ENCODE measurements at regions not wholly inside any gene's neighbourhood (a gene's known extent, or its start where the extent isn't known, plus 50 kb on each side); places are given as distances from the start of the nearest gene placed in this dataset.

DNA sequence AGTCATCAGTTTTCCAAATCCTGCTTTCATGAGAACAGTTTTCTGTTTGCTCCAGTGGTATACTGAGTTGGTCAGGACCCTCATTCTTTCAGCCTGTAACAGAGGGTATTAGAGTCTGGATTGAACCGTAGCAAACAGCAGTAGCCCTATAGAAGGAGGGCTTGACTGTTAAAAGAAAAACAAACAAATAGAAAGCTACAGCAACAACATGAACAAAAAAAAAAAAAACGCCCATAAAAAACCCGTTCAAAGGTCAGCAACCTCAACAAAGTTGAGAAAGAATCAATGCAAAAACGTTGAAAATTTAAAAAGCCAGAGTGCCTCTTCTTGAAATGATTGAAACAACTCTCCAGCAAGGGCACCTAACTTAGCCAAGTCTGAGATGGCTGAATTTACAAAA lies 64.7 kb upstream of the UGT2B10 start:
- TF ChIP-seq, protein P1, sequence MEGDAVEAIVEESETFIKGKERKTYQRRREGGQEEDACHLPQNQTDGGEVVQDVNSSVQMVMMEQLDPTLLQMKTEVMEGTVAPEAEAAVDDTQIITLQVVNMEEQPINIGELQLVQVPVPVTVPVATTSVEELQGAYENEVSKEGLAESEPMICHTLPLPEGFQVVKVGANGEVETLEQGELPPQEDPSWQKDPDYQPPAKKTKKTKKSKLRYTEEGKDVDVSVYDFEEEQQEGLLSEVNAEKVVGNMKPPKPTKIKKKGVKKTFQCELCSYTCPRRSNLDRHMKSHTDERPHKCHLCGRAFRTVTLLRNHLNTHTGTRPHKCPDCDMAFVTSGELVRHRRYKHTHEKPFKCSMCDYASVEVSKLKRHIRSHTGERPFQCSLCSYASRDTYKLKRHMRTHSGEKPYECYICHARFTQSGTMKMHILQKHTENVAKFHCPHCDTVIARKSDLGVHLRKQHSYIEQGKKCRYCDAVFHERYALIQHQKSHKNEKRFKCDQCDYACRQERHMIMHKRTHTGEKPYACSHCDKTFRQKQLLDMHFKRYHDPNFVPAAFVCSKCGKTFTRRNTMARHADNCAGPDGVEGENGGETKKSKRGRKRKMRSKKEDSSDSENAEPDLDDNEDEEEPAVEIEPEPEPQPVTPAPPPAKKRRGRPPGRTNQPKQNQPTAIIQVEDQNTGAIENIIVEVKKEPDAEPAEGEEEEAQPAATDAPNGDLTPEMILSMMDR (IDR thresholded peaks at IDR 0.05; ENCODE audit: low read depth, low read length): no peak
- DNase-seq (ENCODE audit: low read depth in 1 of 2, low spot score in 1 of 2): no peak
- H3K4me1 ChIP-seq (ENCODE audit: low read depth): no peaks in the 10 kb centered on the region
- H3K27ac ChIP-seq: no peak overlapping the region
- no peaks in the 10 kb centered on the region for H3K27me3 ChIP-seq
- no peaks in the 10 kb centered on the region for H3K36me3 ChIP-seq
- no peak overlapping the region for H3K4me3 ChIP-seq
- H3K9me3 ChIP-seq (ENCODE audit: low read depth): no peaks in the 10 kb centered on the region

DNA sequence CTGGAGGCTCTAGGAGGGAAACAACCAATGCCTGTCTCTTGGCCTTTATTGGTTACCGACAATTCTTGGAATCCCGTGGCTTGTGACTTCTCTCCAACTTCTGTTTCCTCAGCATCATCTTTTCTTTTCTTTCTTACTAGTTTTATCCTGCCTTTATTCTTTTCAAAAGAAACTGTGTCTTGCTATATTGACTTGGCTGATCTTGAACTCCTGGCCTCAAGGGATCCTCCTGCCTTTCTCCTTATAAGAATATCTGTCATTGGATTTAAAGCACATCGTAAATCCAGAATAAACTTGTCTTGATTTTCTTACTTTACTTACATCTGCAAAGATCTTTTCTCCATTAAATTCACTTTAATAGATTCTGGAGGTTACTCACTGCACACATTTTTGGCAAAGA lies 49.9 kb upstream of the UGT2B10 start:
- Histone ChIP-seq H3K9me3 (ENCODE audit: low read depth) (no peaks in the 10 kb centered on the region), H3K4me3 (no peak overlapping the region), H3K4me1 (ENCODE audit: low read depth) (no peaks in the 10 kb centered on the region)

More for the DNA sequence above, 49.9 kb upstream of the UGT2B10 start:
- TF ChIP-seq, protein P1 (IDR thresholded peaks at IDR 0.05; ENCODE audit: low read depth, low read length): no peak
- Histone ChIP-seq H3K27ac (no peak overlapping the region), H3K27me3 (no peaks in the 10 kb centered on the region), H3K36me3 (no peaks in the 10 kb centered on the region)
- no peak for DNase-seq (ENCODE audit: low read depth in 1 of 2, low spot score in 1 of 2)
